ENCODE measurements at regions not wholly inside any gene's neighbourhood (a gene's known extent, or its start where the extent isn't known, plus 50 kb on each side); places are given as distances from the start of the nearest gene placed in this dataset.

GRCh38 chr11:112542479-112542878 lies 281.8 kb upstream of the PLET1 start:
- Histone ChIP-seq H3K9me3 (no peaks in the 10 kb centered on the region), H3K36me3 (no peaks in the 10 kb centered on the region), H3K4me3 (no peak overlapping the region), H3K27ac (no peak overlapping the region), H3K27me3 (no peaks in the 10 kb centered on the region), H3K4me1 (ENCODE audit: insufficient read depth) (no peaks in the 10 kb centered on the region)
- TF ChIP-seq CTCF (IDR thresholded peaks at IDR 0.05) (no peak), EP300 (IDR thresholded peaks at IDR 0.05) (no peak), POLR2A (IDR thresholded peaks at IDR 0.05) (no peak)
- intact Hi-C loops (cut with DNase I), result no loop called here
- DNase-seq, result no peak
- WGBS, 3 donors, result 91 to 95% (median 95%) methylated on average over 1 of the region's 1 CpG

GRCh38 chr11:112543390-112543789 lies 282.7 kb upstream of the PLET1 start:
- Histone ChIP-seq H3K36me3 (no peaks in the 10 kb centered on the region), H3K4me3 (no peak overlapping the region), H3K9me3 (no peaks in the 10 kb centered on the region), H3K4me1 (ENCODE audit: insufficient read depth) (no peaks in the 10 kb centered on the region), H3K27me3 (no peaks in the 10 kb centered on the region), H3K27ac (no peak overlapping the region)
- TF ChIP-seq POLR2A (IDR thresholded peaks at IDR 0.05) (no peak), CTCF (IDR thresholded peaks at IDR 0.05) (no peak), EP300 (IDR thresholded peaks at IDR 0.05) (no peak)
- 89 to 92% (median 91%) methylated on average over 3 of the region's 3 CpGs for WGBS, 3 donors
- DNase-seq, result no peak
- intact Hi-C loops (cut with DNase I), result no loop called here

GRCh38 chr11:112548641-112549040 lies 288.0 kb upstream of the PLET1 start:
- DNase-seq, result no peak
- Histone ChIP-seq H3K4me1 (ENCODE audit: insufficient read depth) (no peaks in the 10 kb centered on the region), H3K36me3 (no peaks in the 10 kb centered on the region), H3K4me3 (no peak overlapping the region), H3K9me3 (no peaks in the 10 kb centered on the region), H3K27ac (no peak overlapping the region), H3K27me3 (no peaks in the 10 kb centered on the region)
- intact Hi-C loops (cut with DNase I), result no loop called here
- TF ChIP-seq POLR2A (IDR thresholded peaks at IDR 0.05), result no peak

- intact Hi-C loops (cut with DNase I), result loop anchor here in 1 of 4 donors (10.0 kb wide), 1 partner anchor 268 kb away; no protein-coding TSS in a partner anchor
- WGBS, 3 donors, result 31 to 52% (median 40%) methylated on average over 4 of the region's 4 CpGs
- Histone ChIP-seq H3K36me3 (no peaks in the 10 kb centered on the region), H3K27ac (no peak overlapping the region), H3K9me3 (no peaks in the 10 kb centered on the region), H3K4me1 (ENCODE audit: insufficient read depth) (no peaks in the 10 kb centered on the region), H3K4me3 (no peak overlapping the region), H3K27me3 (no peaks in the 10 kb centered on the region)
- DNase-seq, result no peak
- TF ChIP-seq POLR2A (IDR thresholded peaks at IDR 0.05) (no peak), CTCF (IDR thresholded peaks at IDR 0.05) (no peak), EP300 (IDR thresholded peaks at IDR 0.05) (no peak)
Measured at GRCh38 chr11:112553205-112553731, 292.6 kb upstream of the PLET1 start.

GRCh38 chr11:112554586-112554985 lies 293.9 kb upstream of the PLET1 start:
- TF ChIP-seq CTCF (IDR thresholded peaks at IDR 0.05) (no peak), POLR2A (IDR thresholded peaks at IDR 0.05) (no peak), EP300 (IDR thresholded peaks at IDR 0.05) (no peak)

More at GRCh38 chr11:112554586-112554985, 293.9 kb upstream of the PLET1 start:
- no peaks in the 10 kb centered on the region for H3K36me3 ChIP-seq
- no peaks in the 10 kb centered on the region for H3K4me1 ChIP-seq (ENCODE audit: insufficient read depth)
- 74 to 80% (median 78%) methylated on average over 4 of the region's 4 CpGs for WGBS, 3 donors
- no peaks in the 10 kb centered on the region for H3K27me3 ChIP-seq
- intact Hi-C loops (cut with DNase I), result loop anchor here in 1 of 4 donors (10.0 kb wide), 1 partner anchor 270 kb away; no protein-coding TSS in a partner anchor
- DNase-seq, result no peak
- no peak overlapping the region for H3K4me3 ChIP-seq
- no peaks in the 10 kb centered on the region for H3K9me3 ChIP-seq
- H3K27ac ChIP-seq, result no peak overlapping the region

Data from ovary (tissue), 7 donors.